GM23338 (cell line): ENCODE measurements at regions not wholly inside any gene's neighbourhood (a gene's known extent, or its start where the extent isn't known, plus 50 kb on each side); places are given as distances from the start of the nearest gene placed in this dataset.

ENCODE experiments used
- ATAC-seq: fragments of 200-7000 bp; cut with Tn5 transposase; 3 replicates; pipeline ENCODE4 v1.9.1; 2020
- DNase-seq: peaks from one replicate; pipeline ENCODE4 v3.0.0-alpha.2; 2015; ENCODE audit warnings: low spot score
- H2AFZ ChIP-seq: fragments of 200-600 bp; sonication (generic); 2 replicates; pipeline ENCODE4 v1.8.0; 2016; ENCODE audit warnings: antibody characterized with exemption, mild to moderate bottlenecking, moderate library complexity
- H3F3A ChIP-seq: fragments of 200-600 bp; sonication (generic); replicated peaks from 2 replicates; pipeline ENCODE4 v1.8.0; 2017; ENCODE audit warnings: antibody characterized with exemption, mixed run types, low read depth
- H3K27ac ChIP-seq: fragments of 200-600 bp; sonication (generic); 2 replicates; pipeline ENCODE4 v1.6.1; 2016; ENCODE audit warnings: low read depth
- H3K27me3 ChIP-seq: fragments of 200-600 bp; sonication (generic); 2 replicates; pipeline ENCODE4 v1.8.0; 2016; ENCODE audit warnings: mild to moderate bottlenecking, mixed run types, moderate library complexity; ENCODE audit not compliant: insufficient read depth
- H3K36me3 ChIP-seq: fragments of 200-600 bp; sonication (generic); 2 replicates; pipeline ENCODE4 v1.8.0; 2016; ENCODE audit warnings: mild to moderate bottlenecking; ENCODE audit not compliant: insufficient read depth
- H3K4me1 ChIP-seq: fragments of 200-600 bp; sonication (generic); 2 replicates; pipeline ENCODE4 v1.8.0; 2016; ENCODE audit warnings: mild to moderate bottlenecking, moderate library complexity; ENCODE audit not compliant: insufficient read depth
- H3K4me2 ChIP-seq: fragments of 200-600 bp; sonication (generic); 2 replicates; pipeline ENCODE4 v1.7.1; 2017; ENCODE audit warnings: mixed run types
- H3K4me3 ChIP-seq: fragments of 200-600 bp; sonication (generic); 2 replicates; pipeline ENCODE4 v1.6.1; 2016; ENCODE audit warnings: mixed run types
- H3K79me2 ChIP-seq: fragments of 200-600 bp; sonication (generic); replicated peaks from 2 replicates; pipeline ENCODE4 v1.8.0; 2017; ENCODE audit warnings: mild to moderate bottlenecking; ENCODE audit not compliant: insufficient read depth
- H3K9me2 ChIP-seq: fragments of 200-600 bp; sonication (generic); 2 replicates; pipeline ENCODE4 v1.8.0; 2017; ENCODE audit not compliant: insufficient read depth
- H4K20me1 ChIP-seq: fragments of 200-600 bp; sonication (generic); replicated peaks from 2 replicates; pipeline ENCODE4 v1.8.0; 2017; ENCODE audit warnings: mild to moderate bottlenecking; ENCODE audit not compliant: insufficient read depth
- H3K27ac Mint-ChIP-seq: 2 replicates; pipeline ENCODE4 v1.8.0; 2020; ENCODE audit warnings: inconsistent platforms, mild to moderate bottlenecking, moderate library complexity, mixed read lengths
- H3K27me3 Mint-ChIP-seq: 3 replicates; pipeline ENCODE4 v1.8.0; 2022; ENCODE audit warnings: low read depth, mild to moderate bottlenecking, moderate library complexity, mixed read lengths, inconsistent platforms; ENCODE audit not compliant: insufficient read depth, poor library complexity
- H3K36me3 Mint-ChIP-seq: 3 replicates; pipeline ENCODE4 v1.8.0; 2021; ENCODE audit warnings: low read depth, mild to moderate bottlenecking, inconsistent platforms, moderate library complexity, mixed read lengths
- H3K4me1 Mint-ChIP-seq: 3 replicates; pipeline ENCODE4 v1.8.0; 2020; ENCODE audit warnings: mild to moderate bottlenecking, inconsistent platforms, mixed read lengths
- H3K4me3 Mint-ChIP-seq: 3 replicates; pipeline ENCODE4 v1.8.0; 2021; ENCODE audit warnings: moderate library complexity, mild to moderate bottlenecking, inconsistent platforms, mixed read lengths
- H3K9me3 Mint-ChIP-seq: 3 replicates; pipeline ENCODE4 v1.8.0; 2020; ENCODE audit warnings: moderate library complexity, mild to moderate bottlenecking, inconsistent platforms, mixed read lengths
- CREB1 ChIP-seq: fragments of 250-450 bp; sonication (Bioruptor Pico); IDR thresholded peaks from 2 replicates; pipeline ENCODE4 v1.5.0; 2020; ENCODE audit warnings: low read depth, mild to moderate bottlenecking, moderate library complexity
- ETS1 ChIP-seq: IDR thresholded peaks from 2 replicates; pipeline ENCODE4 v1.6.1; 2016; ENCODE audit warnings: antibody characterized with exemption
- EZH2 ChIP-seq: fragments of 200-600 bp; sonication (generic); IDR thresholded peaks from one replicate; pipeline ENCODE4 v1.8.0; 2017; ENCODE audit warnings: antibody characterized with exemption, mild to moderate bottlenecking, low read depth; ENCODE audit not compliant: unreplicated experiment
- EZH2phosphoT487 ChIP-seq: fragments of 200-600 bp; sonication (generic); IDR thresholded peaks from one replicate; pipeline ENCODE4 v1.8.1; 2018; ENCODE audit warnings: antibody characterized with exemption; ENCODE audit not compliant: unreplicated experiment
- JUNB ChIP-seq: IDR thresholded peaks from one replicate; pipeline ENCODE4 v1.6.1; 2016; ENCODE audit warnings: antibody characterized with exemption; ENCODE audit not compliant: unreplicated experiment
- NANOG ChIP-seq: IDR thresholded peaks from 2 replicates; pipeline ENCODE4 v1.6.1; 2016; ENCODE audit warnings: antibody characterized with exemption, borderline replicate concordance
- REST ChIP-seq: IDR thresholded peaks from one replicate; pipeline ENCODE4 v1.6.1; 2018; ENCODE audit warnings: antibody characterized with exemption; ENCODE audit not compliant: unreplicated experiment
- STAT1 ChIP-seq: IDR thresholded peaks from one replicate; pipeline ENCODE4 v1.6.1; 2016; ENCODE audit warnings: antibody characterized with exemption; ENCODE audit not compliant: unreplicated experiment
- ZNF331 ChIP-seq: fragments of 250-450 bp; sonication (Bioruptor Pico); IDR thresholded peaks from 2 replicates; pipeline ENCODE4 v1.5.0; 2020; ENCODE audit warnings: low read depth, mild to moderate bottlenecking, moderate library complexity
- ZNF462 ChIP-seq: fragments of 250-450 bp; sonication (Bioruptor Pico); IDR thresholded peaks from 2 replicates; pipeline ENCODE4 v1.5.0; 2020; ENCODE audit warnings: mild to moderate bottlenecking, moderate library complexity

GRCh38 chr4:79065262-79065661, 126.0 kb upstream of the PAQR3 start:
- Histone ChIP-seq H3K27ac (no peak overlapping the region), H3K4me1 (no peaks in the 10 kb centered on the region), H3F3A (no peaks in the 10 kb centered on the region), H3K9me2 (no peaks in the 10 kb centered on the region), H3K4me2 (no peak overlapping the region), H3K27me3 (no peaks in the 10 kb centered on the region), H3K4me3 (no peak overlapping the region), H3K36me3 (no peaks in the 10 kb centered on the region), H2AFZ (no peak overlapping the region), H4K20me1 (no peaks in the 10 kb centered on the region; the same call in 1 of the 2 replicates), H3K79me2 (no peaks in the 10 kb centered on the region)
- no peak overlapping the region for H3K4me3 Mint-ChIP-seq
- no peak overlapping the region for H3K27ac Mint-ChIP-seq
- peaks cover 2% of the 10 kb centered on the region; the same call in 2 of the 3 replicates for H3K4me1 Mint-ChIP-seq
- no peaks in the 10 kb centered on the region for H3K36me3 Mint-ChIP-seq
- TF ChIP-seq CREB1 (CRISPR knock-in tag) (no peak), JUNB (no peak), EZH2 (no peak), ETS1 (no peak)
- H3K9me3 Mint-ChIP-seq: no peaks in the 10 kb centered on the region
- H3K27me3 Mint-ChIP-seq: peaks cover 1% of the 10 kb centered on the region
- DNase-seq (no peak), ATAC-seq (no peak)

GRCh38 chr4:79064806-79065205, 125.6 kb upstream of the PAQR3 start:
- Histone ChIP-seq H2AFZ (no peak overlapping the region), H3K36me3 (no peaks in the 10 kb centered on the region), H3K4me3 (no peak overlapping the region), H3K4me2 (no peak overlapping the region), H3F3A (no peaks in the 10 kb centered on the region), H3K9me2 (no peaks in the 10 kb centered on the region), H3K4me1 (no peaks in the 10 kb centered on the region), H4K20me1 (no peaks in the 10 kb centered on the region; the same call in 1 of the 2 replicates), H3K27me3 (no peaks in the 10 kb centered on the region), H3K27ac (no peak overlapping the region), H3K79me2 (no peaks in the 10 kb centered on the region)
- peaks cover 1% of the 10 kb centered on the region for H3K27me3 Mint-ChIP-seq
- H3K27ac Mint-ChIP-seq: no peak overlapping the region
- H3K9me3 Mint-ChIP-seq: no peaks in the 10 kb centered on the region
- DNase-seq (no peak), ATAC-seq (no peak)
- H3K4me1 Mint-ChIP-seq: peaks cover 2% of the 10 kb centered on the region; the same call in 2 of the 3 replicates
- H3K4me3 Mint-ChIP-seq: no peak overlapping the region
- no peaks in the 10 kb centered on the region for H3K36me3 Mint-ChIP-seq
- no peak for TF ChIP-seq ETS1
- no peak for TF ChIP-seq ZNF462 (CRISPR knock-in tag)
- TF ChIP-seq EZH2phosphoT487: no peak
- TF ChIP-seq EZH2: no peak
- TF ChIP-seq STAT1: no peak
- no peak for TF ChIP-seq REST
- TF ChIP-seq JUNB: no peak
- no peak for TF ChIP-seq ZNF331 (CRISPR knock-in tag)
- no peak for TF ChIP-seq NANOG
